Ascending aorta (tissue), 2 donors: ENCODE measurements at regions not wholly inside any gene's neighbourhood (a gene's known extent, or its start where the extent isn't known, plus 50 kb on each side); places are given as distances from the start of the nearest gene placed in this dataset.
A peak's percentile ranks its signal among the peaks of the same experiment; 100 is the strongest.
"Not testable (repeated sequence)": the region's sequence is repeated elsewhere in the genome, so short reads cannot be mapped to it uniquely, and the experiment has no call there.

ENCODE experiments used
- DNase-seq, 2 donors: peaks; one replicate each; pipeline ENCODE4 v3.0.0-alpha.2; 2019; ENCODE audit warnings: low spot score in 2 of 2
- H3K27ac ChIP-seq, 2 donors: fragments of 200-600 bp; sonication (generic); one replicate each; pipeline ENCODE4 v1.5.1; 2016 to 2017; ENCODE audit warnings: mild to moderate bottlenecking in 1 of 2
- H3K27me3 ChIP-seq: fragments of 200-600 bp; sonication (generic); one replicate; pipeline ENCODE4 v1.5.1; 2017
- H3K36me3 ChIP-seq, 2 donors: fragments of 200-600 bp; sonication (generic); one replicate each; pipeline ENCODE4 v1.5.1; 2016
- H3K4me1 ChIP-seq, 2 donors: fragments of 200-600 bp; sonication (generic); one replicate each; pipeline ENCODE4 v1.5.1; 2016 to 2017; ENCODE audit warnings: mild to moderate bottlenecking in 1 of 2
- H3K4me3 ChIP-seq, 2 donors: fragments of 200-600 bp; sonication (generic); one replicate each; pipeline ENCODE4 v1.5.1; 2016 to 2017; ENCODE audit warnings: mild to moderate bottlenecking in 1 of 2
- H3K9me3 ChIP-seq, 2 donors: fragments of 200-600 bp; sonication (generic); one replicate each; pipeline ENCODE4 v1.5.1; 2016
- intact Hi-C: fragments of 100-400 bp; cut with DNase I; formaldehyde crosslinking; loops from one replicate; pipeline ENCODE4 v1.15.1; 2023
- TF ChIP-seq, protein P1 (sequence below), 3 experiments: fragments of 200-600 bp in 2 of 3; fragments of 450-650 bp in 1 of 3; sonication (generic) in 2 of 3; IDR thresholded peaks; one replicate each; pipeline ENCODE4 v1.5.1; 2016 to 2019; ENCODE audit warnings: antibody characterized with exemption in 3 of 3, mild to moderate bottlenecking in 1 of 3, moderate library complexity in 1 of 3

DNA sequence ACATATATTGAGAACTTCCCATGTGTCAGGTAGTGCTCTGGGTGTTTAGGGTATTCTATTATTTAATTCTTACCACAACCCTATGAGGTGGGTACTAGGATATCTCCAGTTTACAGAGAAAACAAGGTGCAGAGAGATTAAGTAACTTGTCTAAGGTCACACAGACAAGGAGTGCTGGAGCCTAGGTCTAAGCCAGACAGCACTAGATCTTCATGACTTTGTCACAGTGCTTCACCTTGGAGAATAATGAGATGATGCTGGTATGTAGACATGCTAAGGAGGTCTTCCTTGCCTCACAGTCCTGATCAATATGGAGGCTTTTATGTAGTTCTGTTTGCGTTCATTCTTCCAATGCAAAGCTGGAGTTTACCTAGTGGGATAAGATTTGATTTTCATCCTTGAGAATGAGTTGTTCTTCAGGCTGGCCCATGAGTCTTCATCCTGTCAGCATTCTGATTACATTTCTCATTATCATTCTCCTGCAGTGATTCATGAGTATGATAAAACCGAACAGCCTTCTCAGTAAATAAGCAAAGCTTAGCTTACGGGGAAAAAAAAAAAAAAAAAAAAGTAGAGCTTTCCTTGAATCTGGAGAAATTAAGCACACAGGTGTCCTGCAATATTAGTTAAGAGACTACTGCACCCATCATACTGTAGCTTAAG lies 176.3 kb downstream of the C9orf152 start:
- TF ChIP-seq, protein P1, sequence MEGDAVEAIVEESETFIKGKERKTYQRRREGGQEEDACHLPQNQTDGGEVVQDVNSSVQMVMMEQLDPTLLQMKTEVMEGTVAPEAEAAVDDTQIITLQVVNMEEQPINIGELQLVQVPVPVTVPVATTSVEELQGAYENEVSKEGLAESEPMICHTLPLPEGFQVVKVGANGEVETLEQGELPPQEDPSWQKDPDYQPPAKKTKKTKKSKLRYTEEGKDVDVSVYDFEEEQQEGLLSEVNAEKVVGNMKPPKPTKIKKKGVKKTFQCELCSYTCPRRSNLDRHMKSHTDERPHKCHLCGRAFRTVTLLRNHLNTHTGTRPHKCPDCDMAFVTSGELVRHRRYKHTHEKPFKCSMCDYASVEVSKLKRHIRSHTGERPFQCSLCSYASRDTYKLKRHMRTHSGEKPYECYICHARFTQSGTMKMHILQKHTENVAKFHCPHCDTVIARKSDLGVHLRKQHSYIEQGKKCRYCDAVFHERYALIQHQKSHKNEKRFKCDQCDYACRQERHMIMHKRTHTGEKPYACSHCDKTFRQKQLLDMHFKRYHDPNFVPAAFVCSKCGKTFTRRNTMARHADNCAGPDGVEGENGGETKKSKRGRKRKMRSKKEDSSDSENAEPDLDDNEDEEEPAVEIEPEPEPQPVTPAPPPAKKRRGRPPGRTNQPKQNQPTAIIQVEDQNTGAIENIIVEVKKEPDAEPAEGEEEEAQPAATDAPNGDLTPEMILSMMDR (IDR thresholded peaks at IDR 0.05) = no peak
- Histone ChIP-seq H3K27ac (peak overlapping the region in 1 of 2 donors; percentile 4), H3K9me3 (no peaks in the 10 kb centered on the region), H3K27me3 (no peaks in the 10 kb centered on the region), H3K36me3 (no peaks in the 10 kb centered on the region), H3K4me3 (no peak overlapping the region), H3K4me1 (peaks cover 6 to 57% of the 10 kb centered on the region in 2 donors)
- intact Hi-C loops = no loop called here
- no peak for DNase-seq

DNA sequence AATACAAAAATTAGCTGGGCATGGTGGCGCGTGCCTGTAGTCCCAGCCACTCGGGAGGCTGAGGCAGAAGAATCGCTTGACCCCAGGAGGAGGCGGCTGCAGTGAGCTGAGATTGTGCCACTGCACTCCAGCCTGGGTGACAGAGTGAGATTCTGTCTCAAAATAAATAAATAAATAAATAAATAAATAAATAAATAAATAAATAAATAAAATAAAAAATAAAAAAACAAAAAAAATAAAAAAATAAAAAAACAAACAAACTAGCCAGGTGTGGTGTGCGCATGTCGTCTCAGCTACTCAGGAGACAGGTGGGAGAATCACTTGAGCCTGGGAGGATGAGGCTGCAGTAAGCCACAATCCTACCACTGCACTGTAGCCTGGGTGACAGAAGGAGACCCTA lies 175.4 kb downstream of the C9orf152 start:
- intact Hi-C loops, H3K27me3 ChIP-seq, DNase-seq, H3K4me3 ChIP-seq, H3K36me3 ChIP-seq, H3K9me3 ChIP-seq: not testable (repeated sequence)
- peak overlapping the region in 1 of 2 donors; percentile 4 for H3K27ac ChIP-seq
- peaks cover 6 to 48% of the 10 kb centered on the region in 2 donors for H3K4me1 ChIP-seq

DNA sequence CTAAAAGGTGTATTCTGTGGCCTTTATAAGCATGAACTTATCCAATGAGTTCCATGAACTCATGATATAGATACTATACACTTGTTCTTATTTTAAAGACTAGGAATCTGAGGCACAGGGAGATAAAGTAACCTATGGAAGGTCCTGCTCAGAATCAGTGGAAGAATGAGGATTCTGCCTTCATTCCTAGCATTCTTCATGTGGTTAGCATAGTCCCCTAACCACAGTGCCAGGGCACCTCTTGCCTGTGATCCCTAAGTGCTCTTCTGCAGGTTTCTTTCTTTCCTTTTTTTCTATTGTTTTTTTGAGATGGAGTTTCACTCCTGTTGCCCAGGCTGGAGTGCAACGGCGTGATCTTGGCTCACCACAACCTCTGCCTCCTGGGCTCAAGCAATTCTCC lies 174.1 kb downstream of the C9orf152 start:
- no peaks in the 10 kb centered on the region for H3K36me3 ChIP-seq
- H3K27me3 ChIP-seq = no peaks in the 10 kb centered on the region
- intact Hi-C loops = no loop called here
- TF ChIP-seq, protein P1 (IDR thresholded peaks at IDR 0.05) = no peak
- H3K4me1 ChIP-seq = peaks cover 3 to 35% of the 10 kb centered on the region in 2 donors
- peak overlapping the region in 1 of 2 donors; percentile 50 for H3K27ac ChIP-seq
- H3K9me3 ChIP-seq = no peaks in the 10 kb centered on the region
- no peak for DNase-seq
- H3K4me3 ChIP-seq = no peak overlapping the region

DNA sequence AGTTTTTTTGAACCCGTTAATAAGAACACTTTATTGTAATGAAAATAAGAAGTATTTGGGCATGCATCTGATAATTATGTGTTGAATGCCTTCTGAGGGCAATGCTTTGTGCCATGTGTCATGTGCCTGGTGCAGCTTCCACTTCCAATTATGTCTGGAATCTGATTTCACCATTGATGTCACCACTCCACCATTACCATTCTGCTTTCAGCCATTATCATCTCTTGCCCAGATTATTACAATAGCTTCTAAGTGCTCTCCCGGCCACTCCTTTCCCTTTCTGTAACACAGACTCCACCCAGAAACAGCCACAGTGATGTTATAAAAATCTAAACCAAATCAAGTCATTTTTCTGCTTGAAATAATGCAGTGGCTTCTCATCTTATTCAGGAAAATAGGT lies 171.7 kb downstream of the C9orf152 start:
- no peak for DNase-seq
- intact Hi-C loops = no loop called here
- H3K27ac ChIP-seq = no peak overlapping the region
- peaks cover 3 to 26% of the 10 kb centered on the region in 2 donors for H3K4me1 ChIP-seq
- no peaks in the 10 kb centered on the region for H3K36me3 ChIP-seq
- H3K4me3 ChIP-seq = no peak overlapping the region
- TF ChIP-seq, protein P1 (IDR thresholded peaks at IDR 0.05) = no peak
- H3K9me3 ChIP-seq = no peaks in the 10 kb centered on the region
- H3K27me3 ChIP-seq = no peaks in the 10 kb centered on the region

DNA sequence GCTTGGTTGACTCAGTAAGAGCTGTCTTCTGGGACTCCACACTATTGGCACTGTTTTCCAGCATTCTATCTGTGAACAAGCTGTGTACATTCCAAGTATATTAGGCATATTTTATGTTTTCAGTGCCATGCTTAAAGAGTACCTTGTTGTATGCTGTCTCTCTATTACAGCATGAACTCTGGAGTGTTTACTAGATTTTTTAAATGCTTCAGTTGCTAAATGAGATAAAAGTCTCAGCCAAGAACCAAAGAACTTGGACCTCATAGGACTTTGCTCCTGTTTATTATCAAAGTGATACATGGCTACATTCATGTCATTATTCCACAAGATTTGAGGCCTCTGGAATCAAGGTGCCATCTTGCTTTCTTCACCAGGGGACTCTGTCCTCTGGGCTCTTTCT lies 167.2 kb downstream of the C9orf152 start:
- Histone ChIP-seq H3K36me3 (no peaks in the 10 kb centered on the region), H3K4me3 (no peak overlapping the region), H3K27ac (peak overlapping the region; percentile 26 to 54), H3K9me3 (no peaks in the 10 kb centered on the region), H3K4me1 (peaks cover 3 to 17% of the 10 kb centered on the region in 2 donors), H3K27me3 (no peaks in the 10 kb centered on the region)
- TF ChIP-seq, protein P1 (IDR thresholded peaks at IDR 0.05) = no peak
- no peak for DNase-seq
- intact Hi-C loops = no loop called here

DNA sequence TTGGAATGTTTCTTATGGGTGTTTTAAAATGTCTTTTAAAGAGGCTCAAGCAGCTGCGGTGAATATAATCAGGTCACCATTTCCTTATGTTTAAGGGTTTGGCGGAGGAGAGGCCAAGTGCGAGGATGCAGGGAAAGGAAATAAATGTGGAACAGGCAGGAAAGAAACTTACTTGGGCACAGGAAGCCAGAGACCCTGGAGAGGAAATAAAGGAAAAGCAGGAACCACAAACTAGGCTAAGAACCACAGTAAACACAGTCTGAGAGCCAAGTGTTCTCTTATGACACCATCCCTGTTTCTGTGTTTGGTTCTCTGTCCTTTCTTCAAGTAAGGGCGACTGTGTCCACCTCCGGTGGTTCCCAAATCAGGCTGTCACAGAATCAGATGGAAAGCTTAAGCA lies 166.5 kb downstream of the C9orf152 start:
- intact Hi-C loops = no loop called here
- H3K36me3 ChIP-seq = no peaks in the 10 kb centered on the region
- no peaks in the 10 kb centered on the region for H3K27me3 ChIP-seq
- no peak for DNase-seq
- no peak overlapping the region for H3K4me3 ChIP-seq
- peaks cover 3 to 17% of the 10 kb centered on the region in 2 donors for H3K4me1 ChIP-seq
- no peaks in the 10 kb centered on the region for H3K9me3 ChIP-seq
- TF ChIP-seq, protein P1 (IDR thresholded peaks at IDR 0.05) = no peak
- peak overlapping the region; percentile 26 to 54 for H3K27ac ChIP-seq
